ENCODE measurements at regions not wholly inside any gene's neighbourhood (a gene's known extent, or its start where the extent isn't known, plus 50 kb on each side); places are given as distances from the start of the nearest gene placed in this dataset.

- H3K27ac ChIP-seq: no peak overlapping the region
- TF ChIP-seq ZFX (IDR thresholded peaks at IDR 0.05; ENCODE audit: borderline replicate concordance) (no peak), CTCF (IDR thresholded peaks at IDR 0.05) (no peak)
Measured at GRCh38 chr22:48683640-48684039, 1144.0 kb downstream of the BRD1 start.

GRCh38 chr22:48682504-48682903, 1145.2 kb downstream of the BRD1 start:
- H3K27ac ChIP-seq: no peak overlapping the region
- TF ChIP-seq ZFX (IDR thresholded peaks at IDR 0.05; ENCODE audit: borderline replicate concordance) (no peak), CTCF (IDR thresholded peaks at IDR 0.05) (no peak)

- H3K27ac ChIP-seq: no peak overlapping the region
- TF ChIP-seq CTCF (IDR thresholded peaks at IDR 0.05): no peak
- no peak for TF ChIP-seq ZFX (IDR thresholded peaks at IDR 0.05; ENCODE audit: borderline replicate concordance)
Measured at GRCh38 chr22:48680601-48681000, 1147.1 kb downstream of the BRD1 start.

- TF ChIP-seq CTCF (IDR thresholded peaks at IDR 0.05): no peak
- TF ChIP-seq ZFX (IDR thresholded peaks at IDR 0.05; ENCODE audit: borderline replicate concordance): no peak
Measured at GRCh38 chr22:48679656-48680555, 1147.8 kb downstream of the BRD1 start.

GRCh38 chr22:48678171-48679135, 1149.2 kb downstream of the BRD1 start:
- no peak for TF ChIP-seq CTCF (IDR thresholded peaks at IDR 0.05)
- no peak for TF ChIP-seq ZFX (IDR thresholded peaks at IDR 0.05; ENCODE audit: borderline replicate concordance)

More at GRCh38 chr22:48679656-48680555, 1147.8 kb downstream of the BRD1 start:
- H3K27ac ChIP-seq: no peak overlapping the region

GRCh38 chr22:48677621-48678020, 1150.1 kb downstream of the BRD1 start:
- no peak overlapping the region for H3K27ac ChIP-seq

More at GRCh38 chr22:48678171-48679135, 1149.2 kb downstream of the BRD1 start:
- no peak overlapping the region for H3K27ac ChIP-seq

More at GRCh38 chr22:48677621-48678020, 1150.1 kb downstream of the BRD1 start:
- TF ChIP-seq CTCF (IDR thresholded peaks at IDR 0.05) (no peak), ZFX (IDR thresholded peaks at IDR 0.05; ENCODE audit: borderline replicate concordance) (no peak)
